K562 (cell line): ENCODE measurements at regions not wholly inside any gene's neighbourhood (a gene's known extent, or its start where the extent isn't known, plus 50 kb on each side); places are given as distances from the start of the nearest gene placed in this dataset.
A peak's percentile ranks its signal among the peaks of the same experiment; 100 is the strongest.

ENCODE experiments used
- BCL6 ChIP-seq: fragments of 250-450 bp; sonication (Bioruptor Pico); IDR thresholded peaks from 2 replicates; pipeline ENCODE4 v1.4.0; 2020
- BRCA1 ChIP-seq, 2 experiments: fragments of 450-650 bp in 1 of 2; sonication (generic) in 1 of 2; formaldehyde crosslinking in 1 of 2; IDR thresholded peaks; 2 replicates each; pipeline versions ENCODE4 v1.5.0 to v1.6.1; 2017 to 2020; ENCODE audit warnings: mild to moderate bottlenecking in 1 of 2, missing genetic modification reagents in 1 of 2
- CBFA2T3 ChIP-seq: fragments of 450-650 bp; IDR thresholded peaks from 2 replicates; pipeline ENCODE4 v1.6.1; 2017
- CEBPG ChIP-seq, 3 experiments: fragments of 200-800 bp in 1 of 3; sonication (Bioruptor generic) in 1 of 3; sonication (generic) in 1 of 3; formaldehyde crosslinking in 1 of 3; IDR thresholded peaks in 2 of 3; conservative IDR thresholded peaks in 1 of 3; 2 replicates each; pipeline versions ENCODE4 v1.6.1 to v1.8.0; 2016 to 2022; ENCODE audit warnings: missing compliant biosample characterization in 2 of 3, missing genetic modification characterization in 2 of 3, mild to moderate bottlenecking in 1 of 3, missing genetic modification reagents in 1 of 3
- KAT2B ChIP-seq: IDR thresholded peaks from one replicate; pipeline ENCODE4 v1.6.1; 2012; ENCODE audit warnings: low read depth, mild to moderate bottlenecking, control low read depth, inconsistent platforms, low read length, moderate library complexity
- PBX2 ChIP-seq, 2 experiments: IDR thresholded peaks in 1 of 2; conservative IDR thresholded peaks in 1 of 2; 2 replicates each; pipeline ENCODE4 v1.6.1; 2016; ENCODE audit warnings: low read depth in 2 of 2, mild to moderate bottlenecking in 1 of 2, missing compliant biosample characterization in 1 of 2, missing genetic modification characterization in 1 of 2, moderate library complexity in 1 of 2
- PHB ChIP-seq: fragments of 250-450 bp; sonication (Bioruptor Pico); IDR thresholded peaks from 2 replicates; pipeline ENCODE4 v1.5.0; 2021
- RCOR1 ChIP-seq, 2 experiments: IDR thresholded peaks; 2 replicates each; pipeline ENCODE4 v1.6.1; 2012; ENCODE audit warnings: low read depth in 2 of 2, low read length in 2 of 2, borderline replicate concordance in 1 of 2, improper control_type of control experiment in 1 of 2
- RFX7 ChIP-seq: fragments of 250-450 bp; sonication (Bioruptor Pico); IDR thresholded peaks from 2 replicates; pipeline ENCODE4 v1.5.1; 2021; ENCODE audit warnings: mild to moderate bottlenecking
- SAFB2 ChIP-seq: fragments of 200-400 bp; formaldehyde crosslinking; IDR thresholded peaks from 2 replicates; pipeline ENCODE4 v1.6.1; 2018; ENCODE audit warnings: borderline replicate concordance, low read length, low read depth, moderate library complexity; ENCODE audit not compliant: severe bottlenecking
- SP2 ChIP-seq: IDR thresholded peaks from 2 replicates; pipeline ENCODE4 v1.6.1; 2011; ENCODE audit warnings: mild to moderate bottlenecking, low read depth, low read length, moderate library complexity; ENCODE audit not compliant: poor library complexity, severe bottlenecking; ENCODE audit errors: extremely low read depth
- TARDBP ChIP-seq: fragments of 450-650 bp; IDR thresholded peaks from 2 replicates; pipeline ENCODE4 v1.6.1; 2016
- ZNF785 ChIP-seq: fragments of 250-450 bp; sonication (Bioruptor Pico); IDR thresholded peaks from 2 replicates; pipeline ENCODE4 v1.4.0; 2020; ENCODE audit warnings: mild to moderate bottlenecking
- TF ChIP-seq, protein P1 (sequence below): IDR thresholded peaks from 2 replicates; pipeline ENCODE4 v1.6.1; 2016; ENCODE audit warnings: missing genetic modification characterization, missing compliant biosample characterization
- TF ChIP-seq, protein P2 (sequence below): fragments of 250-450 bp; sonication (Bioruptor Pico); IDR thresholded peaks from 2 replicates; pipeline ENCODE4 v1.4.0; 2020; ENCODE audit warnings: mild to moderate bottlenecking
- TF ChIP-seq, protein P3 (sequence below): sonication (generic); formaldehyde crosslinking; IDR thresholded peaks from 2 replicates; pipeline ENCODE4 v1.8.0; 2022; ENCODE audit warnings: mild to moderate bottlenecking, missing genetic modification reagents, borderline replicate concordance

DNA sequence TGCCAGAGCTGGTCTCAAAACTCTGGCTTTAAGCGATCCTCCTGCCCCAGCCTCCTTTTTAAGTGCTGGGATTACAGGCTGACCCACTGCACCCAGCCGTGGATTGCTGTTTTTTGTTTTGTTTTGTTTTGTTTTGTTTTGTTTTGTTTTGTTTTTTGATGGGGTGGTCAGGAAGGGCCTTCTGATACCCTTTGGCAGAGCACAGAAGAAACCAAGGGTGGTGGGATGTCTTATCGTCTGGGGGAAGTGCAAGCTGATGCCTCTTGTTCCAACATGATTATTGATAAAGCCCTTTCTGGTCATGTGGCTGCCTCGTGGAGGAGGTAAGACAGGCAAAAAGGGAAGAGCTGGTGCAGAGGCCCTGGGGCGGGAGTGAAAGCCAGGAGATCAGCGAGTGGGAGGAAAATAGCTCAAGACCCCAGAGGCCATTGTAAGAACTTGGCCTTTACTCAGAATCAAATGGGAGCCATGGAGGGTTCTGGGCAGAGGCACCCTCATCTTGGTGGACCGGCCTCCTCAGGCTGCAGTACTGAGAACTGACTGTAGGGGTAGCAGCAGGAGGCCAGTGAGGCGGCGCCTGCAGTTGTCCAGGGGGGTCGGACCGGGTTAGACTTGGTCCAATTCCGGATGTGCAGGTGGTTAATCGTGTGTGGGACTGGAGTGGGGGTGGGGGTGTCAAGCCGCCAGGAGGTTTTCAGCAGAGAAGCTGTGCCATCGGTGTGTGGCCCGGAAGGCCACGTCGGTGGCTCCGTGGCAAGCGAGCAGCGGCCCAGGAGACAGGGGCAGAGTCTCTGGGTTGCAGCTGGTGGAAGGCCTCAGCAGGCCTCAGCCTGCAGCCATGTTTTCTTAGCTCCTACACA, 84.4 kb upstream of the GSE1 start (continued):
- TF ChIP-seq, protein P1, sequence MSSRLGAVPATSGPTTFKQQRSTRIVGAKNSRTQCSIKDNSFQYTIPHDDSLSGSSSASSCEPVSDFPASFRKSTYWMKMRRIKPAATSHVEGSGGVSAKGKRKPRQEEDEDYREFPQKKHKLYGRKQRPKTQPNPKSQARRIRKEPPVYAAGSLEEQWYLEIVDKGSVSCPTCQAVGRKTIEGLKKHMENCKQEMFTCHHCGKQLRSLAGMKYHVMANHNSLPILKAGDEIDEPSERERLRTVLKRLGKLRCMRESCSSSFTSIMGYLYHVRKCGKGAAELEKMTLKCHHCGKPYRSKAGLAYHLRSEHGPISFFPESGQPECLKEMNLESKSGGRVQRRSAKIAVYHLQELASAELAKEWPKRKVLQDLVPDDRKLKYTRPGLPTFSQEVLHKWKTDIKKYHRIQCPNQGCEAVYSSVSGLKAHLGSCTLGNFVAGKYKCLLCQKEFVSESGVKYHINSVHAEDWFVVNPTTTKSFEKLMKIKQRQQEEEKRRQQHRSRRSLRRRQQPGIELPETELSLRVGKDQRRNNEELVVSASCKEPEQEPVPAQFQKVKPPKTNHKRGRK = no peak
- TF ChIP-seq PHB (CRISPR knock-in tag) = no peak
- TF ChIP-seq RFX7 (CRISPR knock-in tag) = no peak
- no peak for TF ChIP-seq BRCA1 (IDR thresholded peaks at IDR 0.05)
- TF ChIP-seq BRCA1 (CRISPR knock-in tag; IDR thresholded peaks at IDR 0.05) = no peak
- TF ChIP-seq, protein P2, sequence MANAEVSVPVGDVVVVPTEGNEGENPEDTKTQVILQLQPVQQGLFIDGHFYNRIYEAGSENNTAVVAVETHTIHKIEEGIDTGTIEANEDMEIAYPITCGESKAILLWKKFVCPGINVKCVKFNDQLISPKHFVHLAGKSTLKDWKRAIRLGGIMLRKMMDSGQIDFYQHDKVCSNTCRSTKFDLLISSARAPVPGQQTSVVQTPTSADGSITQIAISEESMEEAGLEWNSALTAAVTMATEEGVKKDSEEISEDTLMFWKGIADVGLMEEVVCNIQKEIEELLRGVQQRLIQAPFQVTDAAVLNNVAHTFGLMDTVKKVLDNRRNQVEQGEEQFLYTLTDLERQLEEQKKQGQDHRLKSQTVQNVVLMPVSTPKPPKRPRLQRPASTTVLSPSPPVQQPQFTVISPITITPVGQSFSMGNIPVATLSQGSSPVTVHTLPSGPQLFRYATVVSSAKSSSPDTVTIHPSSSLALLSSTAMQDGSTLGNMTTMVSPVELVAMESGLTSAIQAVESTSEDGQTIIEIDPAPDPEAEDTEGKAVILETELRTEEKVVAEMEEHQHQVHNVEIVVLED (CRISPR knock-in tag) = 0 out of 2 replicates have a peak, but pooled peaks have one; percentile 4
- TF ChIP-seq PBX2 (CRISPR knock-in tag; IDR thresholded peaks at IDR 0.05; ENCODE audit: low read depth) = no peak
- no peak for TF ChIP-seq PBX2 (tag; conservative IDR thresholded peaks at IDR 0.05; ENCODE audit: low read depth)
- TF ChIP-seq ZNF785 (CRISPR knock-in tag) = no peak
- no peak for TF ChIP-seq CEBPG (CRISPR knock-in tag; IDR thresholded peaks at IDR 0.05)
- no peak for TF ChIP-seq CEBPG (tag; conservative IDR thresholded peaks at IDR 0.05 in 1 of 2, IDR thresholded peaks at IDR 0.05 in 1 of 2)
- TF ChIP-seq SAFB2 = no peak
- no peak for TF ChIP-seq TARDBP
- TF ChIP-seq, protein P3, sequence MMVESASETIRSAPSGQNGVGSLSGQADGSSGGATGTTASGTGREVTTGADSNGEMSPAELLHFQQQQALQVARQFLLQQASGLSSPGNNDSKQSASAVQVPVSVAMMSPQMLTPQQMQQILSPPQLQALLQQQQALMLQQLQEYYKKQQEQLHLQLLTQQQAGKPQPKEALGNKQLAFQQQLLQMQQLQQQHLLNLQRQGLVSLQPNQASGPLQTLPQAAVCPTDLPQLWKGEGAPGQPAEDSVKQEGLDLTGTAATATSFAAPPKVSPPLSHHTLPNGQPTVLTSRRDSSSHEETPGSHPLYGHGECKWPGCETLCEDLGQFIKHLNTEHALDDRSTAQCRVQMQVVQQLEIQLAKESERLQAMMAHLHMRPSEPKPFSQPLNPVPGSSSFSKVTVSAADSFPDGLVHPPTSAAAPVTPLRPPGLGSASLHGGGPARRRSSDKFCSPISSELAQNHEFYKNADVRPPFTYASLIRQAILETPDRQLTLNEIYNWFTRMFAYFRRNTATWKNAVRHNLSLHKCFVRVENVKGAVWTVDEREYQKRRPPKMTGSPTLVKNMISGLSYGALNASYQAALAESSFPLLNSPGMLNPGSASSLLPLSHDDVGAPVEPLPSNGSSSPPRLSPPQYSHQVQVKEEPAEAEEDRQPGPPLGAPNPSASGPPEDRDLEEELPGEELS = 0 out of 2 replicates have a peak, but pooled peaks have one; percentile 15
- TF ChIP-seq SP2 = no peak
- no peak for TF ChIP-seq KAT2B
- TF ChIP-seq CBFA2T3 = no peak; the same call in 1 of the 2 replicates
- peak; percentile 81 to 95 for TF ChIP-seq RCOR1 (IDR thresholded peaks at IDR 0.05; ENCODE audit: borderline replicate concordance in 1 of 2, low read depth in 2 of 2, low read length in 2 of 2)
- no peak for TF ChIP-seq BCL6 (CRISPR knock-in tag)
